Neural crest cell (in vitro differentiated cells): ENCODE measurements at regions not wholly inside any gene's neighbourhood (a gene's known extent, or its start where the extent isn't known, plus 50 kb on each side); places are given as distances from the start of the nearest gene placed in this dataset.

ENCODE experiments used
- DNase-seq: peaks from one replicate; pipeline ENCODE4 v3.0.0; 2021; ENCODE audit warnings: low read depth, mixed read lengths, low spot score
- H3K27ac Mint-ChIP-seq: one replicate; pipeline ENCODE4 v1.8.0; 2021; ENCODE audit warnings: mild to moderate bottlenecking, mixed read lengths; ENCODE audit not compliant: unreplicated experiment
- H3K27me3 Mint-ChIP-seq: 2 replicates; pipeline ENCODE4 v1.8.0; 2021; ENCODE audit warnings: low read depth, mild to moderate bottlenecking, mixed read lengths
- H3K36me3 Mint-ChIP-seq: 2 replicates; pipeline ENCODE4 v1.8.0; 2021; ENCODE audit warnings: low read depth, mild to moderate bottlenecking, mixed read lengths
- H3K4me1 Mint-ChIP-seq: 2 replicates; pipeline ENCODE4 v1.8.0; 2021; ENCODE audit warnings: mixed read lengths
- H3K4me3 Mint-ChIP-seq: one replicate; pipeline ENCODE4 v1.8.0; 2021; ENCODE audit warnings: mild to moderate bottlenecking, mixed read lengths
- H3K9me3 Mint-ChIP-seq: 2 replicates; pipeline ENCODE4 v1.8.0; 2021; ENCODE audit warnings: mixed read lengths
- CTCF ChIP-seq: fragments of 200-600 bp; sonication (generic); conservative IDR thresholded peaks from 2 replicates; pipeline ENCODE4 v1.5.0; 2021; ENCODE audit warnings: antibody characterized with exemption, mild to moderate bottlenecking

GRCh38 chr18:39241534-39241933, 1675.9 kb upstream of the CELF4 start:
- H3K36me3 Mint-ChIP-seq = peaks cover 4% of the 10 kb centered on the region
- TF ChIP-seq CTCF = no peak
- no peaks in the 10 kb centered on the region for H3K9me3 Mint-ChIP-seq
- no peaks in the 10 kb centered on the region for H3K4me1 Mint-ChIP-seq
- no peaks in the 10 kb centered on the region for H3K27me3 Mint-ChIP-seq
- no peak overlapping the region for H3K4me3 Mint-ChIP-seq
- no peak overlapping the region for H3K27ac Mint-ChIP-seq
- DNase-seq = no peak

- H3K4me1 Mint-ChIP-seq = no peaks in the 10 kb centered on the region
- no peak for TF ChIP-seq CTCF
- H3K27me3 Mint-ChIP-seq = no peaks in the 10 kb centered on the region
- H3K27ac Mint-ChIP-seq = no peak overlapping the region
- no peak overlapping the region for H3K4me3 Mint-ChIP-seq
- H3K9me3 Mint-ChIP-seq = peaks cover 4% of the 10 kb centered on the region
- DNase-seq = no peak
- peaks cover 6% of the 10 kb centered on the region for H3K36me3 Mint-ChIP-seq
Observed at GRCh38 chr18:39238981-39239660, 1673.5 kb upstream of the CELF4 start.

- Mint-ChIP-seq H3K27ac (no peak overlapping the region), H3K9me3 (peaks cover 7% of the 10 kb centered on the region), H3K4me3 (no peak overlapping the region), H3K36me3 (peaks cover 8% of the 10 kb centered on the region), H3K27me3 (no peaks in the 10 kb centered on the region), H3K4me1 (peaks cover 5% of the 10 kb centered on the region)
- no peak for DNase-seq
- no peak for TF ChIP-seq CTCF
Observed at GRCh38 chr18:39235118-39235719, 1669.6 kb upstream of the CELF4 start.

GRCh38 chr18:39232937-39233336, 1667.3 kb upstream of the CELF4 start:
- Mint-ChIP-seq H3K4me1 (peaks cover 5% of the 10 kb centered on the region), H3K36me3 (peaks cover 12% of the 10 kb centered on the region), H3K4me3 (no peak overlapping the region), H3K27ac (no peak overlapping the region), H3K9me3 (peaks cover 7% of the 10 kb centered on the region), H3K27me3 (no peaks in the 10 kb centered on the region)
- DNase-seq = no peak
- TF ChIP-seq CTCF = no peak

GRCh38 chr18:39232490-39232889, 1666.9 kb upstream of the CELF4 start:
- Mint-ChIP-seq H3K27me3 (no peaks in the 10 kb centered on the region), H3K27ac (no peak overlapping the region), H3K4me3 (no peak overlapping the region), H3K9me3 (peaks cover 7% of the 10 kb centered on the region), H3K36me3 (peaks cover 8% of the 10 kb centered on the region), H3K4me1 (peaks cover 5% of the 10 kb centered on the region)
- TF ChIP-seq CTCF = no peak
- no peak for DNase-seq
